GM21390 (cell line): ENCODE measurements at regions not wholly inside any gene's neighbourhood (a gene's known extent, or its start where the extent isn't known, plus 50 kb on each side); places are given as distances from the start of the nearest gene placed in this dataset.

Experiments
- ATAC-seq: cut with Tn5 transposase; IDR thresholded peaks from one replicate; pipeline ENCODE4 v1.9.1; 2021; ENCODE audit not compliant: unreplicated experiment

- ATAC-seq: no peak
Measured at GRCh38 chr13:34405410-34406181, 536.5 kb upstream of the NBEA start.

GRCh38 chr13:34408640-34409039 lies 533.4 kb upstream of the NBEA start:
- ATAC-seq: no peak

GRCh38 chr13:34409496-34410182 lies 532.4 kb upstream of the NBEA start:
- ATAC-seq: no peak

- no peak for ATAC-seq
Measured at GRCh38 chr13:34410678-34411077, 531.4 kb upstream of the NBEA start.

GRCh38 chr13:34411177-34411576 lies 530.9 kb upstream of the NBEA start:
- no peak for ATAC-seq

- ATAC-seq: no peak
Measured at GRCh38 chr13:34411894-34412293, 530.2 kb upstream of the NBEA start.

GRCh38 chr13:34412295-34412694 lies 529.8 kb upstream of the NBEA start:
- no peak for ATAC-seq

- no peak for ATAC-seq
Measured at GRCh38 chr13:34412817-34413375, 529.2 kb upstream of the NBEA start.

- ATAC-seq: no peak
Measured at GRCh38 chr13:34413538-34414210, 528.4 kb upstream of the NBEA start.

- ATAC-seq: no peak
Measured at GRCh38 chr13:34414616-34415015, 527.5 kb upstream of the NBEA start.

GRCh38 chr13:34416971-34417380 lies 525.1 kb upstream of the NBEA start:
- ATAC-seq: no peak

GRCh38 chr13:34417896-34418295 lies 524.2 kb upstream of the NBEA start:
- ATAC-seq: no peak

- ATAC-seq: no peak
Measured at GRCh38 chr13:34419025-34419424, 523.0 kb upstream of the NBEA start.

- no peak for ATAC-seq
Measured at GRCh38 chr13:34419755-34420154, 522.3 kb upstream of the NBEA start.

GRCh38 chr13:34420702-34421346 lies 521.2 kb upstream of the NBEA start:
- no peak for ATAC-seq

GRCh38 chr13:34421347-34421719 lies 520.7 kb upstream of the NBEA start:
- ATAC-seq: no peak

GRCh38 chr13:34421858-34422475 lies 520.1 kb upstream of the NBEA start:
- no peak for ATAC-seq

GRCh38 chr13:34422956-34423355 lies 519.1 kb upstream of the NBEA start:
- ATAC-seq: no peak

- ATAC-seq: no peak
Measured at GRCh38 chr13:34425327-34425949, 516.6 kb upstream of the NBEA start.

GRCh38 chr13:34428911-34429310 lies 513.2 kb upstream of the NBEA start:
- no peak for ATAC-seq
